GM20000 (cell line): ENCODE measurements at regions not wholly inside any gene's neighbourhood (a gene's known extent, or its start where the extent isn't known, plus 50 kb on each side); places are given as distances from the start of the nearest gene placed in this dataset.

ENCODE experiments used
- DNase-seq: peaks from one replicate; pipeline ENCODE4 v3.0.0; 2012; ENCODE audit warnings: low spot score
- TF ChIP-seq, protein P1 (sequence below): IDR thresholded peaks from 2 replicates; pipeline ENCODE4 v1.5.1; 2012; ENCODE audit warnings: mild to moderate bottlenecking, control low read depth; ENCODE audit errors: extremely low read depth, missing control alignments

DNA sequence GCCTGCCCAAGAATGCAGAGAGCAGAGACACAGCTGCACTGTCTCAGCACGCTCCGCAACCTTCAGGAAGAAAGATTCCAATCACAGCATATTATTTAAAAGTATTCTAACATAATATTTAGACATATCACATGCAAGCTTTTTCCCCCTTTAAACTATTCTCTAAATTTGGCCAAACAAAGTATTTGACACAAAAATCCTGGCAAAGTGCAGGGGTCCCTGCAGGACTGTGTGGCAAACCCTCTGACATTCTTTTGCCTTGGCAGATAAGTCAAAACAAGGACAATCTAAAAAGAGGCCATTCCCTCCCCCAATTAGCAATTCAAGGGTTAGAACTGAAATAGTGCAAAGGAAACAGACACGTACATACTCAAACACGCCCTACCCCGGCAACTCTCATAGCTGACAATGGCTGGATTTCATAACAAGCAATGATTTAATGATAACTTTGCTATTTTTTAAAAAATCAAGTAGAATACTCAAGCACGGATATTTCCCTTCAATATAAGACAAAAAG, 225.3 kb downstream of the MRPL39 start:
- DNase-seq = no peak
- TF ChIP-seq, protein P1, sequence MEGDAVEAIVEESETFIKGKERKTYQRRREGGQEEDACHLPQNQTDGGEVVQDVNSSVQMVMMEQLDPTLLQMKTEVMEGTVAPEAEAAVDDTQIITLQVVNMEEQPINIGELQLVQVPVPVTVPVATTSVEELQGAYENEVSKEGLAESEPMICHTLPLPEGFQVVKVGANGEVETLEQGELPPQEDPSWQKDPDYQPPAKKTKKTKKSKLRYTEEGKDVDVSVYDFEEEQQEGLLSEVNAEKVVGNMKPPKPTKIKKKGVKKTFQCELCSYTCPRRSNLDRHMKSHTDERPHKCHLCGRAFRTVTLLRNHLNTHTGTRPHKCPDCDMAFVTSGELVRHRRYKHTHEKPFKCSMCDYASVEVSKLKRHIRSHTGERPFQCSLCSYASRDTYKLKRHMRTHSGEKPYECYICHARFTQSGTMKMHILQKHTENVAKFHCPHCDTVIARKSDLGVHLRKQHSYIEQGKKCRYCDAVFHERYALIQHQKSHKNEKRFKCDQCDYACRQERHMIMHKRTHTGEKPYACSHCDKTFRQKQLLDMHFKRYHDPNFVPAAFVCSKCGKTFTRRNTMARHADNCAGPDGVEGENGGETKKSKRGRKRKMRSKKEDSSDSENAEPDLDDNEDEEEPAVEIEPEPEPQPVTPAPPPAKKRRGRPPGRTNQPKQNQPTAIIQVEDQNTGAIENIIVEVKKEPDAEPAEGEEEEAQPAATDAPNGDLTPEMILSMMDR = no peak

DNA sequence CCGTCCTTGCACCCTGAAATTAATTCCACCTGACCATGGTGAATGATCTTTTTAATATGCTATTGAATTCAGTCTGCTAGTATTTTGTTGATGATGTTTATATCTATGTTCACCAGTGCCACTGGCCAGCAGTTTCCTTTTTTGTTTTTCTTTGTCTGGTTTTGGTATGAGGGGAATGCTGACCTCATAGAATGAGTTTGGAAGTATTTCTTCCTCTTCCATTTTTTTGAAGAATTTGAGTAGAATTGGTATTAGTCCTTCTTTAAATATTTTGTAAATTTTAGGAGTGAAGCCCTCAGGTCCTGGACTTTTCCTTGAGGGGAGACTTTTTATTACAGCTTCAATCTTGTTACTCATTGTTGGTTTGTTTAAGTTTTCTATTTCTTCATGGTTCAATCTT, 231.6 kb downstream of the MRPL39 start:
- TF ChIP-seq, protein P1 = no peak
- no peak for DNase-seq

- TF ChIP-seq, protein P1 = no peak
- no peak for DNase-seq
Measured at GRCh38 chr21:25373126-25374082, 233.9 kb downstream of the MRPL39 start.

- no peak for DNase-seq
- TF ChIP-seq, protein P1 = no peak
Measured at GRCh38 chr21:25371841-25372425, 235.3 kb downstream of the MRPL39 start.

- DNase-seq = no peak
- TF ChIP-seq, protein P1 = no peak
Measured at GRCh38 chr21:25370311-25370744, 237.0 kb downstream of the MRPL39 start.

DNA sequence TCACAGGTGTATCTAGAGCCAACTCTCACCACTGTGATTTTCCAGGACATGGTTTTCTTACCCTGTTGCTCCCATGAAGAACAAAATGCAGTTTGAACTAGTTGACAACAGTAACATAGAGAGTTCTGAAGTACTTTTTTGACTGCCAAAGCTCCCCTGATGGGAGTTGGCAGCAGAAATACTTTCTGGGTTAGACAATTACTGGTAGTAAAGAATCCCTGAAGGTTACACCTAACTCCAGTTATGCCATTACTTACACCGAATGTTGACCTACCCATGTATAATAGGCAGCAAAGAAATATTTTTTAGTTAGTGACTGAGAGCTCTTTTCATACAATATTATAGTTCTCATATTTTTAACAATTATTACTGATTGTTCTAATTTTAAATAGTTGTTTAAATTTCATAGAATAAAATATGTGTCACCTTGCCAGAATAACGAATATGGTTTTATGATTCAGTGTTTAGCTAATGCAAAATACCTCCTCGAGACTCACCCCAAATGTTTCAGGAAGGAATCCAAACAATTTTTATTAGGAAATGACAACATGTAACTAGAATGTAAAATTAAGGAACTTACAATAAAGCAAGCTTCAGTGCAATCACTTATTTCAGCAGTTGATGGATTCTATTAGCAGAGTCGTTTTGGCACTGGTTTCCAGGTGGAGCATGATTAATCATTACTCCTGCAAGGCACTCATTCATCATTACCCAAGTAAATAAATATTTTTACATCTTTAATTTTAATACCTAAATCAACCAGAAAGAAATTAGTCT, 237.6 kb downstream of the MRPL39 start:
- no peak for DNase-seq
- TF ChIP-seq, protein P1 = no peak
